ENCODE measurements at regions not wholly inside any gene's neighbourhood (a gene's known extent, or its start where the extent isn't known, plus 50 kb on each side); places are given as distances from the start of the nearest gene placed in this dataset.

- DNase-seq = no peak
Observed at GRCh38 chr15:81569286-81570080, 195.5 kb upstream of the TMC3 start.

- DNase-seq = no peak
Observed at GRCh38 chr15:81567924-81568323, 193.9 kb upstream of the TMC3 start.

- DNase-seq = no peak
Observed at GRCh38 chr15:81562986-81563385, 189.0 kb upstream of the TMC3 start.

GRCh38 chr15:81560405-81560804, 186.4 kb upstream of the TMC3 start:
- no peak for DNase-seq

GRCh38 chr15:81558056-81558455, 184.0 kb upstream of the TMC3 start:
- DNase-seq = no peak

GRCh38 chr15:81555346-81555745, 181.3 kb upstream of the TMC3 start:
- no peak for DNase-seq

- DNase-seq = no peak
Observed at GRCh38 chr15:81548365-81549130, 174.5 kb upstream of the TMC3 start.

GRCh38 chr15:81547521-81548132, 173.6 kb upstream of the TMC3 start:
- DNase-seq = no peak

GRCh38 chr15:81544385-81544784, 170.4 kb upstream of the TMC3 start:
- DNase-seq = no peak

GRCh38 chr15:81540909-81541308, 166.9 kb upstream of the TMC3 start:
- DNase-seq = no peak

GRCh38 chr15:81536356-81536755, 162.3 kb upstream of the TMC3 start:
- DNase-seq = no peak

- no peak for DNase-seq
Observed at GRCh38 chr15:81534124-81534523, 160.1 kb upstream of the TMC3 start.

- DNase-seq = no peak
Observed at GRCh38 chr15:81532001-81532400, 158.0 kb upstream of the TMC3 start.

GRCh38 chr15:81531109-81531592, 157.1 kb upstream of the TMC3 start:
- DNase-seq = no peak

- no peak for DNase-seq
Observed at GRCh38 chr15:81530271-81530691, 156.3 kb upstream of the TMC3 start.

GRCh38 chr15:81529481-81529880, 155.5 kb upstream of the TMC3 start:
- DNase-seq = no peak

GRCh38 chr15:81526029-81526428, 152.0 kb upstream of the TMC3 start:
- DNase-seq = no peak

GRCh38 chr15:81524496-81524895, 150.5 kb upstream of the TMC3 start:
- DNase-seq = no peak

- DNase-seq = peak; percentile 2
Observed at GRCh38 chr15:81523867-81524266, 149.9 kb upstream of the TMC3 start.

GRCh38 chr15:81520480-81520879, 146.5 kb upstream of the TMC3 start:
- no peak for DNase-seq

GRCh38 chr15:81516461-81516860, 142.4 kb upstream of the TMC3 start:
- DNase-seq = no peak

- no peak for DNase-seq
Observed at GRCh38 chr15:81516012-81516411, 142.0 kb upstream of the TMC3 start.

GRCh38 chr15:81514725-81515124, 140.7 kb upstream of the TMC3 start:
- DNase-seq = no peak

- DNase-seq = no peak
Observed at GRCh38 chr15:81511138-81511537, 137.1 kb upstream of the TMC3 start.
